LoVo (cell line): ENCODE measurements at regions not wholly inside any gene's neighbourhood (a gene's known extent, or its start where the extent isn't known, plus 50 kb on each side); places are given as distances from the start of the nearest gene placed in this dataset.

Experiments
- DNase-seq: peaks from one replicate; pipeline ENCODE4 v3.0.0-alpha.2; 2016; ENCODE audit warnings: low spot score

DNA sequence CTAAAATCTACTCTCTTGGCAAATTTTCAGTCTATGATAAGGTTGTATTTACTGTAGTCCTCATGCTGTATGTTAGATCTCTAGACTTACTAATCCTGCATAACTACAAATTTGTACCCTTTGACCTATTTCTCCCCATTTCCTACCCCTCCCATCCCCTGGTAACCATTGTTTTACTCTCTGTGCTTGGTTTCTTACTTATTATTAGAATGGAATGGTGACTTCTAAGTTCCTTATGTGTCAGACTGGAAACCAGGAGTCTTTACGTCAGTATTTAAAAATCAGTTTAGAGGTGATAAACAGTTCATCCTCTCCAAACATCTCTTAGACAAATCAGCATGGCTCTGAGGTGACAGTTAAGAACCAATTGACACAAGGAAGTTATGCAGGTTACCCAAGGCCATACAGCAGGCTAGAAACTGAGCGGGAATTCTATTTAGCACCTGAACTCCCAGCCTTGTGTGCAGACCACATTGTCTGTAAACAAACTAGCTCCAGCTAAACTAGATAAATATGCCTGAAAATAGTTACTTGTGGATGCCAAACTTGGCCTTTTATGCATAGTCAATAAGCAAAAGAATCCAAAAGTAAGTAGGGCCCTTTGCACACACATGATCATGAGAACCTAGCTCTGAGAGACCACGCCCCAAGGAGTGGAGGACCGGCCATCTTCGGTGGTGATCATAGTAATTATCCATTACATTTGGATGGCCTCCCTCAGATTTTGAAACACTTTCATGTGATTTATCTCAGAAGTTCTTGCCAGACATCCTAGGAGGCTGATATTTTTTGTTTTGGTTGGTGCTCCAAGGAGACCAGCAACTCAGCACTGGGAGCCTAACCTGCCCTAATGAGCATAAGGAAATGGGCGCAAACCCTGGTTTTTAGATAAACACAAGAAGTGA is 72.3 kb upstream of the BOC start:
- no peak for DNase-seq

- no peak for DNase-seq
Observed at GRCh38 chr3:113140876-113141275, 70.5 kb upstream of the BOC start.

DNA sequence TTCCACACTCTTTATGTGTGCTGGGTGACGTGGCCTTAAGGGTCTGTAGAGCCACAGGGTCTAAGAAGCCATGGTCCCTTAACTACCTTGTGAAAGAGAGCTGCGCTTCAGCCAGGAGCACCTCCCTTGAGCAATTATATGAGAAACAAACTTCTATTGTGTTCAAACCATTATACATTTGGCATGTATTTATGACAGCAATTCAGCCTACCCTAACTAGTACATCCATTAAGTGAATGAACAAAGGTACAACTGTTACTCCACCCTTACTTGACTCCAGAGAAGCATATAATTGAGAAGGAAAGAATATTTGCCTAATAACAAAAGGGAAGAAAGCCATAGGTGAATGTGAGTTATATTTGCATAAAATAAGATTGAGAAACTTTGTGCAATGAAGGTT is 69.8 kb upstream of the BOC start:
- DNase-seq = no peak

GRCh38 chr3:113142476-113142875 is 68.9 kb upstream of the BOC start:
- DNase-seq = no peak

GRCh38 chr3:113143353-113143752 is 68.0 kb upstream of the BOC start:
- DNase-seq = no peak

DNA sequence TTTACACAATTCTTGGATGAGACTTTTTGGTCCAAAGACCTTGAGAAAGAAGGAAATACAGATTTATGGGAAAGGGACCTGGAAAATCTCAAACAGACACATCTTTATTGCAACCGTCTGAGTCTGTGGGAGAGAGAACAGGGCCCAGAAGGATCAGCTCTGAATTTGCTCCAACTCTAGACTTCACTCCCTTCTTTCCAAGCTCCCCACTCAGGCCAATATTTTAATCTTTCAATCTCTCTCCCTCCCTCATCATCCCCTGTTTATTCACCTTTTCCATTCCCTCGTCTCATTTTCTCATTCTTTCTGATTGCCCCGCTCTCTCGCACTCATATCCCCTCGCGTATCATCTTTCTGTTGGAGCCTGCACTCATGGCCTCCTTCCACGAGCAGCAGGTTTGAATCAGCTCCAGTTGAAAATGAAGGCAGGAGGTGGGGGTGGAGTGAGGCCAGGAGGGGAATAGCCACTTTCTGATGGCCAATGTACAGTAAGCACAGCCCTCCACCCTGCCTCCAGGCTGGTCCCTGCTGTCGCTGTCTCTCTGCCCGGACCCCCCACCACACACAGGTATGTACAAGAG is 63.6 kb upstream of the BOC start:
- DNase-seq = no peak

DNA sequence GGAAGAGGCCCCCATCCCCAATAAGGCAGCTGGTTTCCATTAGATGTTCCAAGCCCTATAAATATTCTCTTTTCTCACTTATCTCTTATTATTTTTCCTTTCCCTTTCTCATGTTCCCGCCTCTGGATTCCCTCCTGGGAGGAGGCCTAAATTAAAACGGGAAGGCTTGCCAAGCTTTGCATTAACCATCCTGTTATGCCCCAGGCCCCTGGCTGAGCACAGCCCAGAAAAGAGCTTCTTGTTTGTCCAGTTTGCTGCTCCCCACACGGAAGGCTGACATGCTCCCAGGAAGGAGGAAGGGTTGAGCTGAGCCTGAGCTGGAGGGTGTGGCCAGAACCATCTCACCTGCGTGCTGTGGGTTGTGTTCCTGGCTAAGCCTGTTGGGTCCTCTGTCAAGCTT is 63.1 kb upstream of the BOC start:
- DNase-seq = no peak

- no peak for DNase-seq
Observed at GRCh38 chr3:113150250-113150649, 61.1 kb upstream of the BOC start.

DNA sequence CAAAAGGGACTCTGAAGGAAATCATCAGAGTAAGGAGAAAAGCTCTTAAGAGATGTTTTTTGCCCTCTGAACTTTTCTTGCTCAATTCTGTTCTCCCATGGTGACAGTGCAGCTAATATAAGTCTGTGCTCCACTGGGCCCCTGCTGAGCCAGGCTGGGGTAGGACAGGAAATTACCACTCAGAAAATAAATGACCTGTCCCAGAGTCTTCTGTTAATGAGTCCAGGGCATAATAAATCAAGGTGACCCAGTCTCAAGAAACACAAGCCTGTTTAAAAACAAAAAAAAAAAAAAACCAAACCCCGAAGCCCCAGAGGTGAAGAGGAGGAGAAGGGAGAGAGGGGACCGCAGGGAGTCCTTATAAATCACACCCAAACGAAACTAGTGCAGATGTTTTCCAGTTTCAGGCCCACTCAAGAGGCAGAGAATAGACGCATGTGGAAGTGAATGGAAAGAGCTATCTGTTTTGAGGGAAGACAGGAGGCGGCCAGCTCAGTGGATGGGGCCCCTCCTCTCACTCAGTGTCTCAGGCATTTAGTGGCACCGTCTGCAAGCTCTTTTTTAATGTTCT is 59.8 kb upstream of the BOC start:
- DNase-seq = no peak

GRCh38 chr3:113152849-113153248 is 58.5 kb upstream of the BOC start:
- no peak for DNase-seq

DNA sequence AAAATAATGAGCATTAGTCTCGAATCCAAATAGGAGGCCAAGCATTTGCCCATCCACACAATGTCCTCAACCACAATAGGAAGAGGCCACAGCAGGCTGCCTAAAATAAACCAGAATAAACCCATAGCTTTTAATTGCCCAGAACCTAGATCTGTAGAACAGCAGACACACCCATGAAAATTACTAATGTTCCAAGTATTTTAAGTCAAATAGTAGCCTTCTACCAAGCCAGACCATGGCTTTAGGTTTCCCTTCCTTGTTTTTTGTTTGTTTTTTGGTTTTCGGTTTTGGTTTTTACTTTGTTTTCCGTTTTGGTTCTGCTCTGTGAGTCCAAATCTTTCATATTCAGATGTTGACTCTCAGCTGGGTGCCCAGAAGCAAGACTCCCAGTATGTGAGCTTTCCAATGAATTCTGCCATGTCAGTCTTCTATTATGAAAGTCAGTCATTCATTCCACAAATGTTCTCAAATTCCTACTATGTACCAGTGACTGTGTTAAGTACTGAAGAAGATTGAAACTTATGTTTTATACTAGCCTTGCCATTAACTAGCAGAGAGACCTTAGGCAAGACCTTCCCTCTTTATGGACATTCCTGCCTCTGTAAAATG is 57.8 kb upstream of the BOC start:
- DNase-seq = no peak

DNA sequence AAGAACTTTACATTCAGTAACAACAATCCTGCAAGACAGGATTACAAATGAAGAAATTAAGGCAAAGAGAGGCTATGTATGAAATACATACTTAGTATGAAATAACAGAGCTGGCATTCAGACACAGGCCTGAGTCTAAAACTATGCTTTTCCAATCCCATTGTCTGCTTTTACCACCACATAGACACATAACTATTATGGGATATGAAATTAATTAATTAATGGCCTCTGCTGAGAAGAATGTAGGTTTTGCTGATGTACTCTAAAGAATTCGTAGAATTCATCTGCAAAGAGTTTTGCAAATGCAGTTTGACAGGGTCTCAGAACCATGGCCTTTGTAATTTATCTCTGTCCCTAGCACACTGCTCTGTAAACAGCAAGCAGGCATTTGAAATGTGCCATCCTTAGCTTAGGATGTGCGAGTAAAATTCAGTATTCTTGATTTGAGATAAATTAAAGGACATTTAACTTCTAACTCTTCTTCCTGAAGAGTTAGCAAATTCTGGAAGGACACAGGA is 54.5 kb upstream of the BOC start:
- no peak for DNase-seq

DNA sequence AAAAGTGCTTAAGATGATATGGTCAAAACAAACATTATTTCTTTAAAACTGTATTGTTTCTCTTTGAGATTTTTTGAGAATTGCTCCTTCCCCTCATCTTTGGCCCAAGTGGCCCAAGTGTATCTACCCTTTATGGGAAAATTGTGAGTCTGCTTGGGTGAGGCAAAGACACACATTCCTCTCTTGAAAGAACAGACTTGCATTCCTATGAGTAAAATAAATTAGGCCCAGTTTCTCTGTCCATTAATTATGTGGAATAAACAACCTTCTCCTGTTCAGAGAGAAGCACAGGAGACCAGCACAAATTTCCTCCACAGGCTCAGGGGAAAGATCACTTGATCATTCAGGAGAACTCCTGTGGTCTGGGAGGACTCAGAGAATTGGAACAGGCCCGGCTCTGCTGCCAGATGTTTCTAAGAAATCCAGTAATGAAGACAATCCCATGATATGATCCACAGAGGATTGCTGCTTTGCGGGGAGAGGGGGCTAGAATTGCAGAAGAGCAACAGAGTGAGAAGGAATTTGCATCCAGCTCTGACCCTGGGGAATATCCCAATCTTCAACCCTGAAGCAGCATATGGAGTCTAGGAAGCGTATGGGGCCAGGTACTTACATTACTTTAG is 53.8 kb upstream of the BOC start:
- no peak for DNase-seq

- no peak for DNase-seq
Observed at GRCh38 chr3:113158171-113158570, 53.2 kb upstream of the BOC start.
